GM12865 (cell line): ENCODE measurements at regions not wholly inside any gene's neighbourhood (a gene's known extent, or its start where the extent isn't known, plus 50 kb on each side); places are given as distances from the start of the nearest gene placed in this dataset.

Experiments used
- DNase-seq: peaks from one replicate; pipeline ENCODE4 v3.0.0; 2010; ENCODE audit warnings: low read depth
- H3K4me3 ChIP-seq: 2 replicates; pipeline ENCODE4 v1.5.1; 2011; ENCODE audit warnings: mild to moderate bottlenecking, low read depth, low read length, control low read depth
- TF ChIP-seq, protein P1 (sequence below): IDR thresholded peaks from 2 replicates; pipeline ENCODE4 v1.5.1; 2011; ENCODE audit warnings: low read length, control low read depth, low read depth, inconsistent platforms; ENCODE audit not compliant: insufficient read depth; ENCODE audit errors: missing control alignments

DNA sequence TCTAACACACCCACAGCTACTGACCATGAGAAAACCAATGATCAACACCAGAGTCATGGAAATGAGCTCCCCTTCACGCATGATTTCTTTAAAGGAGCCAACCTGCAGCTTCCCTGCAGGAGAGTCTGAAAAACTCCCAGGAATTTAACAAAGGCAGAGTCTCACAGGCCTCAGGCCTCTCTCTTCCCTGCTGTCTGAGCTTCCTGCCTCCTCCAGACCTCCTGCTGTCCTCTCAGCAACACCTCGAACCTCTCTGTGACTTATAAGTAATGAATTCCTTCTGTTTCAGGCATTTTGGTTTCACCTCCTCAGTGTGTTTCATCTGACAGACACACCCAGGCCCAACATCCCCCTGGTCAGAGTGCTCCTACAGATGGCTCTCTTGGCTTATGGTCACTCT is 1044.4 kb downstream of the UQCRFS1 start:
- no peak for DNase-seq
- no peak overlapping the region for H3K4me3 ChIP-seq
- TF ChIP-seq, protein P1, sequence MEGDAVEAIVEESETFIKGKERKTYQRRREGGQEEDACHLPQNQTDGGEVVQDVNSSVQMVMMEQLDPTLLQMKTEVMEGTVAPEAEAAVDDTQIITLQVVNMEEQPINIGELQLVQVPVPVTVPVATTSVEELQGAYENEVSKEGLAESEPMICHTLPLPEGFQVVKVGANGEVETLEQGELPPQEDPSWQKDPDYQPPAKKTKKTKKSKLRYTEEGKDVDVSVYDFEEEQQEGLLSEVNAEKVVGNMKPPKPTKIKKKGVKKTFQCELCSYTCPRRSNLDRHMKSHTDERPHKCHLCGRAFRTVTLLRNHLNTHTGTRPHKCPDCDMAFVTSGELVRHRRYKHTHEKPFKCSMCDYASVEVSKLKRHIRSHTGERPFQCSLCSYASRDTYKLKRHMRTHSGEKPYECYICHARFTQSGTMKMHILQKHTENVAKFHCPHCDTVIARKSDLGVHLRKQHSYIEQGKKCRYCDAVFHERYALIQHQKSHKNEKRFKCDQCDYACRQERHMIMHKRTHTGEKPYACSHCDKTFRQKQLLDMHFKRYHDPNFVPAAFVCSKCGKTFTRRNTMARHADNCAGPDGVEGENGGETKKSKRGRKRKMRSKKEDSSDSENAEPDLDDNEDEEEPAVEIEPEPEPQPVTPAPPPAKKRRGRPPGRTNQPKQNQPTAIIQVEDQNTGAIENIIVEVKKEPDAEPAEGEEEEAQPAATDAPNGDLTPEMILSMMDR: no peak

DNA sequence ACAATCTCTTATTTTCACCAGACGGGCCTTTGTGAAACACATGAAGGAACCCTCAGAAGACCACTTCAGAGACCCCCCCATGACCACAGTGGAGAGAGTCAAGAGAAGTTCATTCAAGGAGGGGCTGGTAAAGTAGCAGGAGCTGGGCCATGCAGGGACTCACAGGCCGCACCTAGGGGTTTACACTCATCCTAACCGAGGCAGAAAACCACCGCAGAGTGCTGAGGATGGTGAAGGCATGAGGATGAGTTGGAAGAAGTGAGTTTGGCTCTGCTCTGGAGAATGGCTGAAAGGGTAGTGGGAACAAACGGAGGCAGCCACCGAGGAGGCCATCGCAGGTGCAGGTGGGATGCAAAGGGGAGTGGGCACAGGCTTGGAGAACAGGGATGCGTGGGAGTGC is 1046.9 kb downstream of the UQCRFS1 start:
- no peak overlapping the region for H3K4me3 ChIP-seq
- TF ChIP-seq, protein P1: no peak
- DNase-seq: no peak

DNA sequence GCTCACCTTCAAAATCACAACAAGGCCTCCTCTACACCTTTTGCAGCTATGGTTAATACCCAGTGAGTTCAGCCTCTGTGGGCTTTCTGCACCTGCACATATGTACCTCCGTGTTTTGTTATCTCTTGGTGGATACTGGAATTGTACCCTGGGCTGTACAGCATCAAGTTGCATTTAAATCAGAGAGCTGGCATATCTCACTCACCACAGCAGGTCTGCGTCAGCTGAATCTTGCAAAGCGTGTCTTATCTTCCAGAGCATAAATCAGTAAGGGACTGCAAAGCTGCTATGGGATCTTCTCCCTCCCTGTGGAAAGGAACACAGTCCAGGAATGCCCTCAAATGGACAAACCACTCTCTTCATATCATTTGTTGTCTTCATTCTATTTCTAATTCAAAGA is 1048.7 kb downstream of the UQCRFS1 start:
- DNase-seq: no peak
- no peak overlapping the region for H3K4me3 ChIP-seq
- TF ChIP-seq, protein P1: no peak

DNA sequence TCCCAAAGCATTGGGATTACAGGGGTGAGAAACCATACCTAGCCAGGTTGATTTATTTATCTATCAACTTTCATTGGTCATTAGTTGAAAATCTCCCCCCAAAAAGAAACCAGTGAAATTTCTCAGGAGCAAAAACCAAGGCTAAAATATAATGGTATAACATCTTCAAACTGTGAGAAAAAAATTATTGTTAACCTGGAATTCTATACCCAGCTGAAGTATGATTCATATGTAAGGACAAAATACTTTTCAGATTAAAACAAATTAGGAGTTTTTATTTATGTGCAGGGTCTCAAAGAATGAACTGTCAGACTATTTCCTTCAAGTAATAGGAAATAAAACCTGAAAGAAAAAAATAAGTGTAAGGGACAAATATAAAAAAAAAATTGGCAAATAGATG is 1053.9 kb downstream of the UQCRFS1 start:
- no peak for DNase-seq
- TF ChIP-seq, protein P1: no peak
- no peak overlapping the region for H3K4me3 ChIP-seq

DNA sequence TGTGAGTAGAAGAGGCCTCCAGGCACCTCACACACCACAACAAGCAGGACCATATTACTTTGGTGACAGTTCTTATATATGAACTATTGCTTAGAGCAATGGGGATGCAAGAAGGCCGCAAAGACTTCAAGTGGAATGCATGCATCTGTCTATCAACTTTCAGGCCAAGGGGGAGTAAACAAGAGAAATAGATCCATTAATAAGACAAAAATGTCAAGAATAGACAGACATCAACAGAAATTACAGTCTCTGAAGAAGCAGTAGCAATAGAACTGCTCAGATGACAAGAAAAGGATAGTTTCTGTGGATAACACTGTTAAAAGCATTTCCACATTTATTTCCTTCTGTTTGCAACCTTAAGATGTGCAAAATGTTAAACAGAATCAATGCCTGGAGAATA is 1057.7 kb downstream of the UQCRFS1 start:
- DNase-seq: no peak
- TF ChIP-seq, protein P1: no peak
- no peak overlapping the region for H3K4me3 ChIP-seq

DNA sequence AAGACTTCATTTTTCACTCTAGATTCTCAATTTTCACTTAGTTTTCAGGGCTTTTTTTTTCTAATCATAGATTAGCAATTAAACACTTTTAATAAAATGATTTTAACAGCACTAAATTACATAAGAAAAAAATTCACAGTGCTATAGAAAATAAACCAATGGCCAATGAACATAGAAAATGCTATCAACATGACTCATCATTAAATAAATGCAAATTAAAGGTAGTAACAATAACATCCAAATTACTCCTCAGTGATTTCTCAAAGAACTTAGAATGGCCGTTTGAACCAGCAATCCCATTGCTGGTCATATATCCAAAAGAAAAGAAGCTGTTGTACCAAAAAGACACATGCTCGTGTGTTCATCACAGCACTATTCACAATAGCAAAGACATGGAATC is 1058.9 kb downstream of the UQCRFS1 start:
- TF ChIP-seq, protein P1: no peak
- no peak for DNase-seq
- H3K4me3 ChIP-seq: no peak overlapping the region

DNA sequence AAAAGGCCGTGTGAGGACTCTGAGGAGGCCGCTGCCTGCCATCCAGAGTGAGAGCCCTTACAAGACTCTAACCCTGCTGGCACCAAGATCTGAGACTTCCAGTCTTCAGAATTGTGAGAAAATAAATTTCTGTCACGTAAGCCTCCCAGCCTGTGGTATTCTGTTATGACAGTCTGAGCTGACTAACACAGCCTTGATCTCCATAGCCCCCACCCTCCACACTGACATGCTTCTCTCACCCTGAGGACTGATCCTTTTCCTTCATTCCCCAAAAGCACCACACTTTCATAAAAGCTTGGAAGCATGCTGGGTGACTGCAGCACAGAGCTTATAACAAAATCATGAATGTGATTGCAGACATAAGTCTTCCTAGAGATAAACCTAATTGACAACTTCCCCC is 1059.8 kb downstream of the UQCRFS1 start:
- TF ChIP-seq, protein P1: no peak
- H3K4me3 ChIP-seq: no peak overlapping the region
- no peak for DNase-seq
